Hepatocyte (in vitro differentiated cells): ENCODE measurements at regions not wholly inside any gene's neighbourhood (a gene's known extent, or its start where the extent isn't known, plus 50 kb on each side); places are given as distances from the start of the nearest gene placed in this dataset.
"Not testable (repeated sequence)": the region's sequence is repeated elsewhere in the genome, so short reads cannot be mapped to it uniquely, and the experiment has no call there.

ENCODE experiments used
- DNase-seq: peaks from one replicate; pipeline ENCODE4 v3.0.0-alpha.2; 2016; ENCODE audit warnings: low spot score
- H2AFZ ChIP-seq: fragments of 200-600 bp; sonication (generic); 2 replicates; pipeline ENCODE4 v1.6.0; 2016; ENCODE audit warnings: antibody characterized with exemption, mild to moderate bottlenecking
- H3K27ac ChIP-seq: fragments of 200-600 bp; sonication (generic); 2 replicates; pipeline ENCODE4 v1.5.1; 2016; ENCODE audit warnings: mild to moderate bottlenecking
- H3K27me3 ChIP-seq: fragments of 200-600 bp; sonication (generic); 2 replicates; pipeline ENCODE4 v1.6.1; 2016
- H3K36me3 ChIP-seq: fragments of 200-600 bp; sonication (generic); replicated peaks from 2 replicates; pipeline ENCODE4 v1.5.1; 2016; ENCODE audit warnings: low read depth; ENCODE audit not compliant: insufficient read depth
- H3K4me1 ChIP-seq: fragments of 200-600 bp; sonication (generic); 2 replicates; pipeline ENCODE4 v1.5.1; 2016; ENCODE audit warnings: mild to moderate bottlenecking, moderate library complexity; ENCODE audit not compliant: insufficient read depth
- H3K4me2 ChIP-seq: fragments of 200-600 bp; sonication (generic); 2 replicates; pipeline ENCODE4 v1.6.0; 2016
- H3K4me3 ChIP-seq: fragments of 200-600 bp; sonication (generic); 2 replicates; pipeline ENCODE4 v1.5.1; 2016; ENCODE audit warnings: mild to moderate bottlenecking
- H3K79me2 ChIP-seq: fragments of 200-600 bp; sonication (generic); 2 replicates; pipeline ENCODE4 v1.6.0; 2017; ENCODE audit warnings: mild to moderate bottlenecking
- H3K9me2 ChIP-seq: fragments of 200-600 bp; sonication (generic); replicated peaks from 2 replicates; pipeline ENCODE4 v1.6.0; 2017; ENCODE audit warnings: mild to moderate bottlenecking; ENCODE audit not compliant: insufficient read depth
- H3K9me3 ChIP-seq: fragments of 200-600 bp; sonication (generic); 2 replicates; pipeline ENCODE4 v1.5.1; 2016; ENCODE audit warnings: low read depth, mild to moderate bottlenecking
- H4K20me1 ChIP-seq: fragments of 200-600 bp; sonication (generic); 2 replicates; pipeline ENCODE4 v1.6.0; 2016; ENCODE audit warnings: mild to moderate bottlenecking; ENCODE audit not compliant: insufficient read depth, poor library complexity, severe bottlenecking
- CTCF ChIP-seq: fragments of 200-600 bp; sonication (generic); IDR thresholded peaks from 2 replicates; pipeline ENCODE4 v1.5.1; 2016; ENCODE audit warnings: antibody characterized with exemption, mild to moderate bottlenecking; ENCODE audit not compliant: poor library complexity
- EZH2 ChIP-seq: fragments of 200-600 bp; sonication (generic); IDR thresholded peaks from 2 replicates; pipeline ENCODE4 v1.6.1; 2016; ENCODE audit warnings: antibody characterized with exemption, mild to moderate bottlenecking, borderline replicate concordance
- EZH2phosphoT487 ChIP-seq: fragments of 200-600 bp; sonication (generic); IDR thresholded peaks from one replicate; pipeline ENCODE4 v1.6.1; 2018; ENCODE audit warnings: antibody characterized with exemption, mild to moderate bottlenecking, low read depth, moderate library complexity; ENCODE audit not compliant: unreplicated experiment, severe bottlenecking
- WGBS: methylation state at CpG from one replicate; pipeline ENCODE4 v1.1.6; 2016; ENCODE audit warnings: low lambda C conversion rate; ENCODE audit errors: missing lambda C conversion rate; 5-methylcytosine and 5-hydroxymethylcytosine counted together

- Histone ChIP-seq H3K79me2 (no peaks in the 10 kb centered on the region), H3K9me3 (no peaks in the 10 kb centered on the region)
- WGBS: 100% methylated on average over 1 of the region's 1 CpG
Measured at GRCh38 chr16:26860506-26860905, 206.2 kb upstream of the C16orf82 start.

GRCh38 chr16:26863931-26864330 lies 202.8 kb upstream of the C16orf82 start:
- H3K27ac ChIP-seq: no peak overlapping the region
- no peaks in the 10 kb centered on the region for H3K9me3 ChIP-seq
- no peaks in the 10 kb centered on the region for H3K79me2 ChIP-seq
- 71% methylated on average over 3 of the region's 3 CpGs for WGBS
- H3K27me3 ChIP-seq: no peaks in the 10 kb centered on the region
- no peaks in the 10 kb centered on the region for H3K9me2 ChIP-seq
- H3K4me1 ChIP-seq: no peaks in the 10 kb centered on the region
- no peak overlapping the region for H3K4me2 ChIP-seq
- no peaks in the 10 kb centered on the region for H3K36me3 ChIP-seq
- no peak overlapping the region for H3K4me3 ChIP-seq
- no peak for DNase-seq
- no peak for TF ChIP-seq EZH2phosphoT487
- TF ChIP-seq CTCF: no peak
- TF ChIP-seq EZH2: no peak
- no peak overlapping the region for H2AFZ ChIP-seq
- no peaks in the 10 kb centered on the region for H4K20me1 ChIP-seq

More at GRCh38 chr16:26860506-26860905, 206.2 kb upstream of the C16orf82 start:
- Histone ChIP-seq H4K20me1 (no peaks in the 10 kb centered on the region), H3K4me2 (no peak overlapping the region), H3K27ac (no peak overlapping the region), H3K36me3 (no peaks in the 10 kb centered on the region), H2AFZ (no peak overlapping the region), H3K4me1 (no peaks in the 10 kb centered on the region), H3K4me3 (no peak overlapping the region), H3K27me3 (no peaks in the 10 kb centered on the region), H3K9me2 (no peaks in the 10 kb centered on the region)
- TF ChIP-seq EZH2phosphoT487: no peak
- TF ChIP-seq CTCF: no peak
- TF ChIP-seq EZH2: no peak
- DNase-seq: no peak

- not testable (repeated sequence) for H3K79me2 ChIP-seq, H3K27me3 ChIP-seq, DNase-seq, H2AFZ ChIP-seq, H3K36me3 ChIP-seq, H4K20me1 ChIP-seq, H3K4me3 ChIP-seq, H3K4me1 ChIP-seq, H3K9me2 ChIP-seq, H3K9me3 ChIP-seq, H3K4me2 ChIP-seq, H3K27ac ChIP-seq
- WGBS: 84% methylated on average over 5 of the region's 5 CpGs
Measured at GRCh38 chr16:26874318-26874717, 192.4 kb upstream of the C16orf82 start.

- no peak for DNase-seq
- H4K20me1 ChIP-seq: no peaks in the 10 kb centered on the region
- no peak overlapping the region for H3K27ac ChIP-seq
- H3K9me3 ChIP-seq: no peaks in the 10 kb centered on the region
- no peak overlapping the region for H3K4me3 ChIP-seq
- no peak for TF ChIP-seq EZH2
- TF ChIP-seq EZH2phosphoT487: no peak
- no peaks in the 10 kb centered on the region for H3K9me2 ChIP-seq
- no peak overlapping the region for H3K4me2 ChIP-seq
- no peak overlapping the region for H2AFZ ChIP-seq
- WGBS: 94% methylated on average over 3 of the region's 3 CpGs
- H3K27me3 ChIP-seq: no peaks in the 10 kb centered on the region
- H3K36me3 ChIP-seq: no peaks in the 10 kb centered on the region
- no peaks in the 10 kb centered on the region for H3K79me2 ChIP-seq
- no peaks in the 10 kb centered on the region for H3K4me1 ChIP-seq
Measured at GRCh38 chr16:26877421-26877820, 189.3 kb upstream of the C16orf82 start.

- WGBS: 73% methylated on average over 1 of the region's 1 CpG
- no peak for DNase-seq
- Histone ChIP-seq H3K4me1 (no peaks in the 10 kb centered on the region), H3K4me2 (no peak overlapping the region), H2AFZ (no peak overlapping the region), H3K79me2 (no peaks in the 10 kb centered on the region), H3K4me3 (no peak overlapping the region), H3K9me3 (no peaks in the 10 kb centered on the region), H3K27ac (no peak overlapping the region), H4K20me1 (no peaks in the 10 kb centered on the region), H3K36me3 (no peaks in the 10 kb centered on the region), H3K27me3 (no peaks in the 10 kb centered on the region), H3K9me2 (no peaks in the 10 kb centered on the region)
- TF ChIP-seq CTCF (no peak), EZH2phosphoT487 (no peak), EZH2 (no peak)
Measured at GRCh38 chr16:26885674-26886073, 181.1 kb upstream of the C16orf82 start.
